Spleen (tissue), 7 donors: ENCODE measurements at regions not wholly inside any gene's neighbourhood (a gene's known extent, or its start where the extent isn't known, plus 50 kb on each side); places are given as distances from the start of the nearest gene placed in this dataset.

ENCODE experiments used
- CTCF ChIP-seq, 11 experiments: fragments of 200-600 bp in 7 of 11; fragments of 450-650 bp in 4 of 11; sonication (generic) in 4 of 11; IDR thresholded peaks in 8 of 11; conservative IDR thresholded peaks in 3 of 11; 1 replicate in 7 of 11; 2 replicates in 4 of 11; pipeline versions ENCODE4 v1.4.0 to v1.8.0; 2016 to 2021; ENCODE audit warnings: antibody characterized with exemption in 11 of 11, inconsistent platforms in 4 of 11, mild to moderate bottlenecking in 1 of 11
- POLR2A ChIP-seq, 3 donors: fragments of 450-650 bp; IDR thresholded peaks; one replicate each; pipeline ENCODE4 v1.5.1; 2017; ENCODE audit warnings: antibody characterized with exemption in 3 of 3, mild to moderate bottlenecking in 1 of 3
- donor health status: DM: no; HTN: no; CAD: no; lungs with moderate emphysema.
- donor health status: DM: no; HTN: no; CAD: no.
- donor health status: DM: no; HTN: no; CAD: no.

GRCh38 chr3:15884132-15884531 is 86.4 kb upstream of the ANKRD28 start:
- TF ChIP-seq CTCF (IDR thresholded peaks at IDR 0.05 in 8 of 11, conservative IDR thresholded peaks at IDR 0.05 in 3 of 11) (no peak), POLR2A (IDR thresholded peaks at IDR 0.05) (no peak)
